H4 (cell line): ENCODE measurements at regions not wholly inside any gene's neighbourhood (a gene's known extent, or its start where the extent isn't known, plus 50 kb on each side); places are given as distances from the start of the nearest gene placed in this dataset.
"Not testable (repeated sequence)": the region's sequence is repeated elsewhere in the genome, so short reads cannot be mapped to it uniquely, and the experiment has no call there.

Experiments used
- DNase-seq: peaks from one replicate; pipeline ENCODE4 v3.0.0-alpha.2; 2015; ENCODE audit warnings: low spot score

DNA sequence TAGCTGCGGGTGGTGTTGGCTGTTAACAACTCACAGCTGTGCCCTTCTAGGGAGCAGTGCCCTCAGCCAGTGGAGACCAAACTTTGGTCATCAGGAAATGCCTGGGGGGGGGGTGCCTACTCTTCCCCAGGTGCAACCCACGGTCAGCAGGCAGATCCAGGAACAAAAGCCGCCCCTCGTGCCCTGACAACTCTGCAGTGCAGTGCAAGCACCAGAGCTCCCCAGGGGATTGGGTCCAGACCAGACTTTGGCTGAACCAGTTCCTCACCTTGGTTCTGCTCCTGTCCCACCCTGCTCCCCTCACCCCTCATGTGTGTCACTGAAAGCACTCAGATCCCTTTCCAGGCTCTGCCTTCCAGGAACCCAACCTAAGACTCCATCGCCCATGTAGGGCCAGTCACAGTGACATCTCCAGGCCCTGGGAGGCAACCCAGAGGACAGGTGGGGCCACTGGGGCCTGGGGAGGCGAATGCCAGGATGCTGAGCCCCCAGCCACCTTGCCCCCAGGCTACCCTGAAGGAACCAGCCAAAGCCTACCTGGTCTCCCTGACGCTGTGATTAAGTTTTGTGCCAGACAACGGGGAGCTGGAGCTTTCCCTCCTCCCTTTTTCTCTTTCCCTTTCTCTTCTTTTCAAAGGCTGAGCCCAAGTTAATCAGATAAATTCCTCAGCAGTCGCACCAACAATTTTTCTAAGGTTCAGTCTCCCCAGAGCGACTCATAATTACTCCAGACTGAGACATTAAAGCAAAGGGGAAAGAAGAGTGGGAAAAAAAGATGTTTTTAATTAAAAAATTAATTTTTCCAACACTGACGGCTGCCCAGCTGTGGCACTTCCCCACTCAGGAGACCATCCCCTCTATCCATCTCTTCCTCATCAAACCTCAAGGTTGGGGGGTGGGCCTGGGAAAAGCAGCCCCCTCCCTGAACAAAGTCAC, 207.5 kb upstream of the LINGO1 start:
- DNase-seq: no peak

DNA sequence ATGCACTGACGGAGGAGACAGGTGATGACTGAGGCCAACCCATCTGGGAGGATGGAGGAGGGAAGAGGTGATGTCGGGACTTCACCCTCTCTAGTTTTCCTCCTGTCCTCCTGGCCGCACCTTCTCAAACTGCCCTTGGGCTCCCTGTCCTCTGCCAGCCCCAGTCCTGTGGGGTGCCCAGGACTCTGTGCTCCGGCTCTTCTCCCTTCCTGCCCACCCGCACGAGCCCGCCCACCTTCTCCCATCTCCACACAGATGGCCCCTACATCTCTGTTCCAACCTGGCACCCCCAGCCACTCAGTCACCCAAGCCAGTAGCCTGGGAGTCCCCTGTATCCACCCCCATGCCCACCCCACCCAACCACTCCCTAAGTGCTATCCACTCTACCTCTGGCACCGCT, 206.7 kb upstream of the LINGO1 start:
- DNase-seq: no peak

DNA sequence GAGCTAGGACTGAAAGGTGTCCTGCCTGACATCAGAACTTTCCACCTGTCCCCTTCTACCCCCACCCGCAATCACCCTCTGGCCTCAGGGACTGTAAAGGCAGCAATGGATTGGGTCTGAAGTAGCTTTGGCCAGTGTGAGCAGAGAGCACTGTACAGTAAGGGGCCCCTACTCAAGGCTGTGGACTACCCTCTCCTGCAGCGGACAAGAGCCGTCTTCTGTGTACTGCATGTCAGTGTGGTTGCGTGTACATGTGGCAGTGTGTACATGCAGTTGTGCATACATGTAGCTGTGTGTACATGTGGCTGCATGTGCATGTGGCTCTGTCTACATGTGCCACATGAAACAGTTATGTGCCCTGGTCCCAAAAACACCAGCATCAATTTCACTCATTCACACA, 205.9 kb upstream of the LINGO1 start:
- no peak for DNase-seq

DNA sequence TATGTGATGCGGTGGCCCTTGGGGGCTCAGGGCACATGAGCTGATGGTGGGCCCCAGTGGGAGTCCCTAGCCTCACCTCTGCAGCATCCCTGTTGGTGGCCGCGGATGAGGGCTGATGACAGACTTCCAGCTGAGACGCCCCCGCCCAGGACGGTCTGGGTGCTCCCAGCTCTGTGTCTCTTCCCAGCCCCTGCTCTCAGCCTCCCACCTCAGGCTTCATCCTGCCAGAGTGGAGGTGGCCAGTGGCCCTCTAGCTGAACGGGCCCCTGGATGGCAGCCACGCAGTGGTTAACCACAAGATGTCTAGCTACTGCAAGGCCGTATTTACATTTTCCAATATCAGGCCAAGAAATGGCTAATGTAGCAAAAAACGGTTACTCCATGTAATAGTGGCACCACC, 205.3 kb upstream of the LINGO1 start:
- DNase-seq: peak; percentile 60

DNA sequence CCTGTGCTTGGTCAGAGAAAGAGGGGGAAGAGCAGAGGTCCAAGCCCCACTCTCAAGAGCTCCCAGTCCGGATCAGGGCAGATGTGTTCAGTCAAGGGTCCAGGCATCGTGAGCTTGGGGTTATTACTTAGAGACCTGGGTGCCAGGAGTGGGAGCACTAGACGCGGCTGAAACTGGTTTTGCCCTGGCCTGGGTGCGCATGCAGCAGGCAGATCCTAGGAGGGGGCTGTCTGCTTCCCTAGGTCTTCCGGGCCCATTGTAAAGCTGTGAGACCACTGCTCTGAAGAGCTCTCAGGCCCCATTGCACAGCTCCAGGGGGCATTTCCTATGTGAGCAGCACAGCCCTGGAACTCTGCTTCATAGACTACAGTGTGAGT, 204.9 kb upstream of the LINGO1 start:
- DNase-seq: no peak

DNA sequence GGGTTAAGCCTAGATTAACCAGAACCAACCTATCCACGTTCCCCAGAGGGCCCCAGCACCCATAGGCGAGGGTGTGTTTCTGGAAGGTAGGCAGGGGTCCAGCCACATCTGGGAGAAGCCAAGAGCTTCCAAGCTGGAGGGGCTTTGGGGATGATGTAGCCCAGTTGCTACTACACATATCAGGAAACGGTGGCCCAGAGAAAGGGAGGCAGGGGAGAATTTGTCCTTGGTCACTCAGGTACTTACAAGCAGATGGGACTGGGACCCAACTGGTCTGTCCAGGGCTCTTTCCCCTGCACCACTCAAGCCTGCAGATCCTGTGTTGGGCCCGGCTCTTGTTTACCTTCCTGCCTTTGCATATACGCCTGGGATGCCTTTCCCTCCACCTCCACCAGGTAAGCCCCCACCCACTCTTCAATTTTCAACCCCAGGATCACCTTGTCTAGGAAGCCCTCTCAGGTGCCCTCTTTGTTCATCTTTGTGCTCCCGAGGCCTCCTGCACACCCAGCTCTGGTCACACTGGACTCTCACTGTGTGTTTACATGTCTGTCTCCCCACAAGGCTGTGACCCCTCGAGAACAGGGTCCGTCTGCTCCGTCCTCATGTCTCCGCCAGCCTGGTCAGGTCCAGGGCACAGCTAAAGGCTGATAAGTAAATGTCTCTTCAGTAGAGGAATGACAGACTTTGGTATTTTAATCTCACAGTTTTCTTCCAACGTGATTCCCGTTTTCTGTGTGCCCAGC, 204.4 kb upstream of the LINGO1 start:
- no peak for DNase-seq

DNA sequence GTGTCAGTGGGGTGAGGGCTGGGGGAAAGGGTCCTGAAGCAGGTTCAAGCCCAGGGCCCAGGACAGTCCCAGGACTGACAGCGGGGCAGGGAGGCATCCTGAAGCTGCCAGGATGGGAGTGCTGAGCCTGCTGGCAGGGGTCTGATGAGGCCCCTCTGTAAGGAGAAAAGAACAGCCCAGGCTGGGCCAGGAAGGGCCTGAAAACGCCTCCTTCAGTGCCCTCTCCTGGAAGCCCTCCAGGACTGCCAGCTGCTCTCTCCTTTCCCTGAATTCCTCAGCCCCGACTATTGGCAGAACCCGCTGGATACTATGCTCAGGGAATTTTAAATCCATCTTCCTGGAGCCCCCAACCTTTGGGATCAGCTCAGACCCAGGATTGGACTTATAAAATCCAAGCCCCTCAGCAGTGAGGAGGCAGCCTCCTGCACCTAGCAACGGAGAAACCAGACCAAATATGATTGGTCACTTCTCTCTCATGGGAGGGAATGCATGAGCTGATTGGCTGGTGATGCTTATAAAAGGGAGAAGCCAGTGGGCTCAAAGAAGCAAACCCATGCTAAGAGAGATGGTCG, 203.5 kb upstream of the LINGO1 start:
- DNase-seq: no peak

DNA sequence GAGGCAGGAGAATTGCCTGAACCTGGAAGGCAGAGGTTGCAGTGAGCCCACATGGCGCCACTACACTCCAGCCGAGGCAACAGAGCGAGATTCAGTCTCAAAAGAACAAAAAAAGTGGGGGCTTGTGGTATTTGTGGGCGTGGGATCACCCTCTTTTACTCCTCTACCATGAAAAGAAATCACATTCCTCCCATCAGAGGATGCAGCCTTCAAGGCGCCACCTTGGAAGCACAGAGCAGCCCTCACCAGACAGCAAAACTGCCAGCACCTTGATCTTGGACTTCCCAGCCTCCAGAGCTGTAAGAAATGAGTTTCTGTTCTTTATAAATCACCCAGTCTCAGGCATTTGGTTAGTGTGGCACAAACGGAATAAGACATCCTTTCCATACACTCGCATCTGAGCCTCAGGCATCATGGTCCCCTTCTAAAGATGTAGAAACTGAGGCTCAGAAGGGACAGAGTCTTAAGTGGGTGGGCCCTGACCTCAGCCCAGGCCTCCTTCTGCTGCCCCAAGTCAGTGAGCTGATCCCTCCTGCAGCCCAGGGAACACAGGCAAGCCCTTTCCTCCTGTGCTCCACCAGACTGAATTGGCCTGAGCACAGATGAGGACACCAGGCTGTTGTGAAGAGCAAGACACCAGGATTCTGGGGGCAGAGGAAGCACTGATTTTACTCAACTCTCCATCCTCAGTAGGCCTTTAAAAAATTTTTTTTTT, 201.7 kb upstream of the LINGO1 start:
- DNase-seq: no peak

DNA sequence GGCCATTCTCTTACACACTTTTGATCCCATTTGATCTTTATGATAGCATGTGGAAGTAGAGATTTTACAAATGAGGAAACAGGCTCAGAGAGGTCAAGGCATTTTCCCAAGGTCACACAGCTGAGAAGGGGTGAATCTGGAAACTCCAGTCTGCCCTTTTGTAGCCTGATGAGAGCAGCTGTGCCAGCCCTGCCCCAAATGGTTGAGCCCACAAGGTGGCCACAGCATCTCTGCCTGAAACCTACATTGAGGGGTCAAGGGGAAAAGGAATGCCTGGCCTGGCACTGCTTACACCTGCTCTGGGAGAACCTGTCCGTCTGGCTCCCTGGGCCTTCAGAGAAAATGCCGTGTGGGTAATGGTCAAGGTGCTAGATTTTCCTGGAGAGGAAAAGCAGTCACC, 200.2 kb upstream of the LINGO1 start:
- DNase-seq: no peak

DNA sequence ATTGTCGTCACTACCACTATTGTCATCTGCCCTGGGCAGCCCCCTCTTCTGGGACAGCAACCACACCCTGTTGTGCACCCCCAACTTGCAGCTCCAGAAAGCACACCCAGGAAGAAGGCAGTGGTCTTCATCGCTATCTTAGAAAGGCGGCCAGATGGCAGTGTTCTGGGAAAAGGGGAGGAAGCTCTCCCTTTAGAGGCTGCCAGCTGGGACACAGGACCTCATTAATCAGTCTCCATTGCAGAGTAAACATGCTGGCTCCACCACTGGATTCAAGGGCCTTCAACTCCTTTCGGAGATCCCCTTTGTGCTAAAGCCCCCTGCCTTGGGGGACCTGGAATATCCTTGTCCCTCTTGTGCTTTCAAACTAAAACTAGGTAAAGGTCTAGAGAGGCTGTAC, 199.3 kb upstream of the LINGO1 start:
- no peak for DNase-seq

DNA sequence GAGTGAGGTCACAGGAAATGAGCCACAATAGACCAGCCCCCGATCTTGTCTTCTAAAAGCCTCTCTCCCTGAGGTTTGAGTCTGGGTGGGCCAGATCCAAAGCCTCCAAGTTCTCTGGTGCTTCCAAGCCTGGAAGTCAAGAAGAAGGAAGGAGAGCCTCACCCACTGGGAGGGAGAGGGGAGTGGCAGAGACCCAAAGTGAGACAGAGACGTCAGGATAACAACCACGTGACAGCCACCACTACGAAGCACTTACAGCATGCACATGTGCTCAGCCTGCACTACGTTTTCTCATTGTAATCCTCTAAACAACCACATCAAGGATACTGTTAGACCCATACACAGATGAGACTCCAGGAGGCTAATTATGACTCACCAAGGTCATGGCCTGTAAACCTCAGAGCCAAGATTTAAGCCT, 197.3 kb upstream of the LINGO1 start:
- DNase-seq: peak; percentile 79

DNA sequence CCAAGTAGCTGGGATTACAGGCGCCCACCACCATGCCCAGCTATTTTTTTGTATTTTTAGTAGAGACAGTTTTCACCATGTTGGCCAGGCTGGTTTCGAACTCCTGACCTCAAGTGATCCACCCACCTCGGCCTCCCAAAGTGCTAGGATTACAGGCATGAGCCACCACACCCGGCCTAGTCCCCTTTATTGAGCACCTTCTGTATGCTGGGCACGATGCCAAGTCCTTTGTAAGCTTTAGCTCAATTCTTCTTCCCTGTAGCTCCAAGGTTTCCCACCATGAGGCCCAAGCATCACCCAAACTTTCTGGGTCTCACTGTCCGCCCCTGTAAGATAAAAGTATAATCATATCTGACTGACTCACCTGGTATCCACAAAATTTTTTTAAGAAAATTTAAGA, 196.6 kb upstream of the LINGO1 start:
- DNase-seq: not testable (repeated sequence)

DNA sequence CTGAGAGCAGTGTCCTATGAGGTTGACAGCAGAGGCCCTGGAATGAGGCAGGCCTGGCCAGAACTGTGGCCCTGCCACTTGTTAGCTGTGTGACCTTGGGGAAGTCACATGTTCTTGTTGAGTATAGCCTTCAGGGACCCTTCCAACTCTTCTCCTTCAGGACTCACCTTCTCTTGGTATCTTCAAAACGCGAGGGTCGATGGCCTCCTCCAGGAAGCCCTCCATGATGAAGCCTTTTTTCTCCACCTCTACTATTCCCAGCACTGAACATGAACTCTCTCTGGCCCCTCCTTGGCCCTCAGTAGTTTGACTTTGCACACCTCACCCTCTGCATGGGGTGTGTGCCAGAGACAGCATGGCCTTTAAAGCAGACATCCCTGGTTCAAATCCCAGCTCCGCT, 195.1 kb upstream of the LINGO1 start:
- DNase-seq: no peak

DNA sequence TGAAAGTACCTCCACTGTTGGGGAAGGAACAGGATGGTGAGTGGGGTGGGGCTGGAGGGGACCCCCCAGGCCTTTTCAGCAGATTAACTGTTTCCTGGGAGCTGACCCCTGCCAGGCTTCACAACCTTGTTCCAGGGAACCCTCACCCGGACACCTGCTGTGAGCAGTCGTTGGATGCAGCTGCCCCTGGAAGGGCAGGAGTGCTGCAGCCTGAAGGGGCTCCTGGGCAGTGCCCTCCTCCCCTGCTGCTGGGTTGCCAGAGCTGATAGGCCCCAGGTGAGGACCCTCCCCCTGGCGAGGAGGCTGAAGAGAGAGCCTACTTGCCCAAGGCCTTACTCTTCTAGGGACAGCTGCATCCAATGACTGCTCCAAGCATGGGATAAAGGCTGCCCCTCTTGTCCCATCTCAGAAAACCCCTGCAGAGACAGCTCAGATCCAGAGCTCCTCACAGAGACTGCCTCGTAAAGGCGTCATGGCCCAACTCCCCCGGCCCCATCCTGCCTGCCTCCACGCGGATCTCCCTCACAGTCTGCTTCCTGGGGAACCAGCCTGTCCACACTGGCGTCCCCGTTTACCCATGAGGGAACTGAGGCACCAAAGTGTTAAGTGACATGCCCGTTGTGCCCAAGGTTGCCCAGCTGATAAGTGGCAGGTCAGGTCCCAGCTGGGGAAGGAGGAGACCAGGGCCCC, 193.4 kb upstream of the LINGO1 start:
- no peak for DNase-seq

DNA sequence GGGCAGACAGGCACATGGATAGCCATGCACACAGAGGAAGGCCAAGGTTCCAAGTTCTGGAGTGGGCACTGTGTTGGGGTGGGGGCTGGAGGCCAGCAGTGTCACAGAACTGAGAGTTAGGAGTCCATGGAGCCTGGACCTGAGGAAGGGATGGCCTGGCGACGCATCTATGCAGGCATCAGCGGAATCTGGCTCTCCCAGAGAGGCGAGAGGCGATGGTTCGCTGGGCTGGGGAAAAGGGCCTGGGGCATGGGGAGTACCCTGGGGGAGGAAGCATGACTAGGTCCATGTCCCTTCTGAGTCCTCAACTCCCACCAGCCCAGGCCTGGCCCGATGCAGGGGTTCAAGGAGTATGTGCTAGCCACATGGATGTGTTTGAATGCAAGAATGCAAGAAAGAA, 192.8 kb upstream of the LINGO1 start:
- DNase-seq: no peak

DNA sequence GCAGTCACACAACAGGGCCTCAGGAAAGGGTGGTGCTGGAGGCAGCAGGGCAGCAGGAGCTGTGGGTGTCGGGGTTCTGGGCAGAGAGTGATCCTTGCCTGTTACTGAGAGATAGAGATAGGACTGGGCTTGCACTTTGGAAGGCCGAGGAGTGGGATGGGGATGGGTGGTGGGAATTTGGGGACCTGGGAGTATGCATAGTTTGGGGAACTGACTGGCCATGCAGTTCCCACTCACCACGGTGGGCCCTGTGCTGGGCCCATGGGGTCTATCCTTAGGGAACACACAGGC, 192.5 kb upstream of the LINGO1 start:
- no peak for DNase-seq

DNA sequence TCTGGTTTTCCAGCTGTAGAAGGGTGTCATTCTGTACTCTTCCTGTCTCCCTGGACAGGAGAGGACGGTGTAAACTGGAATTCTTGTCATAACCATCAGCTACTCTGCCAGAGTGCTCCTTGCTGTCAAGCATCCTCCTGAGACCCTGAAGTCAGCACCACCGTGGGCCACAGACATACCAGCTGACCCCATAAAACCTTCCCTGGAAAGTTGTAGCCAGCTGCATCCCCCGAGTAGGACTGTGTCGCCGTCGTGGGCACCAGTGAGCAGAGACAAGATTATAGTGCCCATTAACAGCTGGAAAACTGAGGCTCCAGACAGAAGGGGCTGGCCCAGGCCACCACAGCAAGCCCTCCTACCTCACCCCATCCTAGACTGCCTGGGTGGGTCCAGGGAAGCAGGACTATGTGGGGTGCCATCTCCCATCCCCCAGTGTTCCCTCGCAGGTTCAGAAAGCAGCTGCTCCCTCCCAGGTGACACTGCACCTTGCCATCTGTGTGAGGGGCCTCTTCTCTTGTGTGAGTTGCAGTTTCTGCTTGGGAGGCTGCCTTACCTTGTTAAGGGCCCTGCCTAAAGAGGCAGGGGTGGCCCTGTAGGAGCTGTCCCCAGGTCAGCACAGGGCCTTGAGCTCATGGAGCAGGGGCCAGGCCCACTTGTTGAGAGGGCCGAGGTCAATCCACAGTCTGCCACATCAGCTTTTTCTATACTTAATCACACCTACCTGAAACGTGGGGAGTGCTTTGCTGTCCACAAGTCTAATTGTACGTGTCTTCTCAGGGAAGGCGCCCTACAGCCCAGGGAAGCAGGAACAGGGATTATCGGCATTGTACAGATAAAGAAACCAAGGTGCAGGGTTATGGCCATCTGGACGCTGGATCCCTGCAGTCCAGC, 191.9 kb upstream of the LINGO1 start:
- DNase-seq: no peak

DNA sequence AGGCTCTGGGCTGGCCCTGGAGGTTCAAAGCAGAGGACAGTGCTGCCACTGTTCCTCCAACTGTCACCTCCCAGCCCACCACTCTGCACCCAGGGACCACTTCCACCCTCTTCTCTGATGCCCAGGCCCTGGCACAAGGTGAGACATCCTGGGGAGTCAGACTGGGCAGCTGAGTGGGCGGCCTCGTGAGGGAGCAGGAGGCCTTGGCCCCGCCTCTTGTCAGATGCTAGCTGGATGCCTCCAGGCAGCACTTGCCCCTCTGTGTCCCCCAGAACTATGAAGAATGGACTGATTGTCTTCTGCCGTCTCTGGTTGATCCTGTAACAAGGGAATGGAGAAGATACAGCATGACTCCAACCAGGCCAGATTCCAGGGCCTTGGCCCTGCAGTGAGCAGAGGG, 191.0 kb upstream of the LINGO1 start:
- DNase-seq: no peak

DNA sequence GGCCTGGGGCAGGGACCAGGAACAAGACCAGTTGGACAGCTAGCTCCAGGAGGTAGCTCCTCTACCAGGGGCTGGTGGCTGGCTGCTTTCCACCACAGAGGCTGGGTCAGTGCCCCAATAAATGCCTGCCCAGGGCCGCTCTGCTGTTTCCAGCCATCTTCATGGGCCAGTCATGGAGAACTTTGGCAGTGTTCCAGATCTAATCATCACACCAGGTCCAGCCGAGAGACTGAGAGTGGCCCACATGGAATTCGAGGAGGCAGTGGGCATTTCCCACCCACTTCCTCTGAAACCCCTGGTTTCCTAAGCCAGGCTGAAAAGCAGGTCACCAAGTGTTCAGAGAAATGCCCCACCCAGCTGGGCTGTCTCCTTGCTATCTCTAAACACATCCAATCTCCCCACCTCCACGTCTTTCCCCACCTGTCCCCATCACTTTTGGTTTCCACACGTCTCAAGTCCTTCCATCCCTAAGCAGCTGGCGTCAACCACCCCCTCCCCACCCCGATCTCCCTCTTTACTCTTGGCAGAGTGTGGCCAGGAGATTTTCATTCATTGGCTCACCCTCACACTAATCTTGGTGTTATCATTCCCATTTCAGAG, 190.0 kb upstream of the LINGO1 start:
- DNase-seq: no peak

DNA sequence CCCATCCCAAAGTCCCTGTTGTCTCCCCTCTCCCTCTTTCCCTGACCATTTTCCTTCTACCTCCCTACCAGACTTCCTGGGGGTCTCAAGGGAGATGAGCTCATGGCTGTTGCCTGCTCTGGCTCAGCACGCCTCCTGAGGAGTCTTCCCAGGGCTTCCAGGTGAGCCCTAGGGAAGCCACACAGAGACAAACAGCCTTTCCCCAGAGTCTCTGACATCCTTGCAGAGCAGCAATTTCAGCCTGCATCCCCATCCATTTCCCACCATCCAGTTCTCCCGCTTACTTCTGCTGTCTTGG, 189.2 kb upstream of the LINGO1 start:
- no peak for DNase-seq
